ENCODE measurements at regions not wholly inside any gene's neighbourhood (a gene's known extent, or its start where the extent isn't known, plus 50 kb on each side); places are given as distances from the start of the nearest gene placed in this dataset.

- no peak for DNase-seq (ENCODE audit: low spot score)
Measured at GRCh38 chr9:80223897-80224296, 652.1 kb downstream of the TLE4 start.

- no peak for DNase-seq (ENCODE audit: low spot score)
Measured at GRCh38 chr9:80222466-80223169, 650.9 kb downstream of the TLE4 start.

- no peak for DNase-seq (ENCODE audit: low spot score)
Measured at GRCh38 chr9:80218328-80218727, 646.6 kb downstream of the TLE4 start.

GRCh38 chr9:80213613-80214012, 641.8 kb downstream of the TLE4 start:
- no peak for DNase-seq (ENCODE audit: low spot score)

GRCh38 chr9:80208696-80209095, 636.9 kb downstream of the TLE4 start:
- no peak for DNase-seq (ENCODE audit: low spot score)

- DNase-seq (ENCODE audit: low spot score) = no peak
Measured at GRCh38 chr9:80204054-80204453, 632.3 kb downstream of the TLE4 start.

GRCh38 chr9:80197661-80198060, 625.9 kb downstream of the TLE4 start:
- DNase-seq (ENCODE audit: low spot score) = no peak

GRCh38 chr9:80191108-80191507, 619.3 kb downstream of the TLE4 start:
- no peak for DNase-seq (ENCODE audit: low spot score)

- no peak for DNase-seq (ENCODE audit: low spot score)
Measured at GRCh38 chr9:80188579-80188978, 616.8 kb downstream of the TLE4 start.

- DNase-seq (ENCODE audit: low spot score) = no peak
Measured at GRCh38 chr9:80185112-80185738, 613.5 kb downstream of the TLE4 start.

GRCh38 chr9:80177949-80178480, 606.2 kb downstream of the TLE4 start:
- DNase-seq (ENCODE audit: low spot score) = no peak

- peak; percentile 2 for DNase-seq (ENCODE audit: low spot score)
Measured at GRCh38 chr9:80175286-80176150, 603.8 kb downstream of the TLE4 start.

- DNase-seq (ENCODE audit: low spot score) = no peak
Measured at GRCh38 chr9:80163889-80164288, 592.1 kb downstream of the TLE4 start.

- DNase-seq (ENCODE audit: low spot score) = no peak
Measured at GRCh38 chr9:80158554-80159170, 586.9 kb downstream of the TLE4 start.

- DNase-seq (ENCODE audit: low spot score) = no peak
Measured at GRCh38 chr9:80158131-80158530, 586.4 kb downstream of the TLE4 start.

GRCh38 chr9:80157561-80157983, 585.8 kb downstream of the TLE4 start:
- DNase-seq (ENCODE audit: low spot score) = no peak

GRCh38 chr9:80156756-80157472, 585.1 kb downstream of the TLE4 start:
- no peak for DNase-seq (ENCODE audit: low spot score)

GRCh38 chr9:80156262-80156661, 584.5 kb downstream of the TLE4 start:
- DNase-seq (ENCODE audit: low spot score) = no peak

- no peak for DNase-seq (ENCODE audit: low spot score)
Measured at GRCh38 chr9:80147866-80148265, 576.1 kb downstream of the TLE4 start.

- DNase-seq (ENCODE audit: low spot score) = no peak
Measured at GRCh38 chr9:80146466-80146865, 574.7 kb downstream of the TLE4 start.

GRCh38 chr9:80144856-80145255, 573.1 kb downstream of the TLE4 start:
- no peak for DNase-seq (ENCODE audit: low spot score)

GRCh38 chr9:80144406-80144805, 572.6 kb downstream of the TLE4 start:
- DNase-seq (ENCODE audit: low spot score) = no peak

Data from hematopoietic multipotent progenitor cell treated with erythropoietin and hydrocortisone succinate and interleukin-3 and kit ligand, for 15 days (in vitro differentiated cells).